MM.1S (cell line): ENCODE measurements at regions not wholly inside any gene's neighbourhood (a gene's known extent, or its start where the extent isn't known, plus 50 kb on each side); places are given as distances from the start of the nearest gene placed in this dataset.

Experiments
- DNase-seq: peaks from one replicate; pipeline ENCODE4 v3.0.0-alpha.2; 2015
- H2AFZ ChIP-seq: fragments of 300-600 bp; sonication (generic); 2 replicates; pipeline ENCODE4 v1.6.0; 2016; ENCODE audit warnings: antibody characterized with exemption, low read length
- H3F3A ChIP-seq: fragments of 300-600 bp; sonication (generic); 2 replicates; pipeline ENCODE4 v1.6.1; 2016; ENCODE audit warnings: mild to moderate bottlenecking, antibody characterized with exemption, low read length, moderate library complexity, mixed read lengths; ENCODE audit not compliant: insufficient read depth
- H3K27ac ChIP-seq: fragments of 300-600 bp; sonication (generic); 2 replicates; pipeline ENCODE4 v1.5.1; 2016; ENCODE audit warnings: mild to moderate bottlenecking, low read length
- H3K27me3 ChIP-seq: fragments of 300-600 bp; sonication (generic); replicated peaks from 2 replicates; pipeline ENCODE4 v1.6.0; 2016; ENCODE audit warnings: low read length; ENCODE audit not compliant: insufficient read depth
- H3K36me3 ChIP-seq: fragments of 300-600 bp; sonication (generic); replicated peaks from 2 replicates; pipeline ENCODE4 v1.6.1; 2016; ENCODE audit warnings: mild to moderate bottlenecking, low read length, mixed read lengths; ENCODE audit not compliant: insufficient read depth
- H3K4me1 ChIP-seq: fragments of 300-600 bp; sonication (generic); 2 replicates; pipeline ENCODE4 v1.6.1; 2016; ENCODE audit warnings: low read length, mixed read lengths
- H3K4me2 ChIP-seq: fragments of 300-600 bp; sonication (generic); 2 replicates; pipeline ENCODE4 v1.6.0; 2016; ENCODE audit warnings: low read depth, low read length
- H3K4me3 ChIP-seq: fragments of 300-600 bp; sonication (generic); 2 replicates; pipeline ENCODE4 v1.5.1; 2016; ENCODE audit warnings: low read length, mixed read lengths
- H3K79me2 ChIP-seq: fragments of 300-600 bp; sonication (generic); 2 replicates; pipeline ENCODE4 v1.6.1; 2016; ENCODE audit warnings: mixed run types, low read length, mixed read lengths
- H3K9ac ChIP-seq: fragments of 300-600 bp; sonication (generic); 2 replicates; pipeline ENCODE4 v1.6.1; 2016; ENCODE audit warnings: low read length, mixed read lengths
- H3K9me2 ChIP-seq: fragments of 300-600 bp; sonication (generic); replicated peaks from 2 replicates; pipeline ENCODE4 v1.6.1; 2016; ENCODE audit warnings: mild to moderate bottlenecking, low read length, mixed read lengths; ENCODE audit not compliant: insufficient read depth
- H3K9me3 ChIP-seq: fragments of 300-600 bp; sonication (generic); replicated peaks from 2 replicates; pipeline ENCODE4 v1.6.1; 2016; ENCODE audit warnings: mild to moderate bottlenecking, low read length, mixed read lengths; ENCODE audit not compliant: insufficient read depth
- H4K20me1 ChIP-seq: fragments of 300-600 bp; sonication (generic); 2 replicates; pipeline ENCODE4 v1.6.1; 2016; ENCODE audit warnings: mild to moderate bottlenecking, low read length, moderate library complexity, mixed read lengths; ENCODE audit not compliant: insufficient read depth
- CTCF ChIP-seq: fragments of 300-600 bp; sonication (generic); IDR thresholded peaks from 2 replicates; pipeline ENCODE4 v1.5.1; 2016; ENCODE audit warnings: antibody characterized with exemption, low read length, mixed read lengths
- EZH2 ChIP-seq: fragments of 300-600 bp; sonication (generic); optimal IDR thresholded peaks from 2 replicates; pipeline ENCODE3; 2017; ENCODE audit warnings: low read depth, mild to moderate bottlenecking, antibody characterized with exemption, low read length, mixed read lengths
- EZH2phosphoT487 ChIP-seq: fragments of 300-600 bp; sonication (generic); IDR thresholded peaks from 2 replicates; pipeline ENCODE4 v1.6.1; 2018; ENCODE audit warnings: antibody characterized with exemption, low read length

- H3K4me3 ChIP-seq, result no peak overlapping the region
- no peaks in the 10 kb centered on the region for H3K4me1 ChIP-seq
- H3K36me3 ChIP-seq, result no peaks in the 10 kb centered on the region
- no peak overlapping the region for H3K27ac ChIP-seq
- H3K9me3 ChIP-seq, result no peaks in the 10 kb centered on the region
- H3K4me2 ChIP-seq, result no peak overlapping the region
- H2AFZ ChIP-seq, result no peak overlapping the region
- DNase-seq, result no peak
- H4K20me1 ChIP-seq, result no peaks in the 10 kb centered on the region
- no peaks in the 10 kb centered on the region for H3K27me3 ChIP-seq
- TF ChIP-seq EZH2phosphoT487 (no peak), CTCF (no peak), EZH2 (no peak)
- H3K79me2 ChIP-seq, result no peaks in the 10 kb centered on the region
- H3K9ac ChIP-seq, result no peak overlapping the region
- H3F3A ChIP-seq, result no peaks in the 10 kb centered on the region
- no peaks in the 10 kb centered on the region for H3K9me2 ChIP-seq
These were observed 1495.5 kb upstream of the DDX18 start for GRCh38 chr2:116319001-116319400.

GRCh38 chr2:116319935-116320334, 1494.6 kb upstream of the DDX18 start:
- H4K20me1 ChIP-seq, result no peaks in the 10 kb centered on the region
- no peaks in the 10 kb centered on the region for H3K9me2 ChIP-seq
- TF ChIP-seq CTCF, result no peak
- H3K79me2 ChIP-seq, result no peaks in the 10 kb centered on the region
- no peaks in the 10 kb centered on the region for H3K4me1 ChIP-seq
- H3K9ac ChIP-seq, result no peak overlapping the region
- H3K36me3 ChIP-seq, result no peaks in the 10 kb centered on the region
- no peak overlapping the region for H3K4me3 ChIP-seq
- no peak overlapping the region for H3K27ac ChIP-seq
- no peaks in the 10 kb centered on the region for H3F3A ChIP-seq
- H2AFZ ChIP-seq, result no peak overlapping the region
- no peaks in the 10 kb centered on the region for H3K27me3 ChIP-seq
- H3K9me3 ChIP-seq, result no peaks in the 10 kb centered on the region
- no peak overlapping the region for H3K4me2 ChIP-seq
- DNase-seq, result no peak

- Histone ChIP-seq H3K4me1 (no peaks in the 10 kb centered on the region), H3K27ac (no peak overlapping the region), H3K9ac (no peak overlapping the region), H3K4me3 (no peak overlapping the region), H3K9me3 (no peaks in the 10 kb centered on the region), H3K36me3 (no peaks in the 10 kb centered on the region), H4K20me1 (no peaks in the 10 kb centered on the region), H3F3A (no peaks in the 10 kb centered on the region), H3K9me2 (no peaks in the 10 kb centered on the region), H3K4me2 (no peak overlapping the region), H3K27me3 (no peaks in the 10 kb centered on the region), H2AFZ (no peak overlapping the region), H3K79me2 (no peaks in the 10 kb centered on the region)
- TF ChIP-seq EZH2phosphoT487, result no peak
- TF ChIP-seq CTCF, result no peak
- TF ChIP-seq EZH2, result no peak
- no peak for DNase-seq
These were observed 1485.2 kb upstream of the DDX18 start for GRCh38 chr2:116329280-116329679.

GRCh38 chr2:116340690-116341089, 1473.8 kb upstream of the DDX18 start:
- Histone ChIP-seq H3K36me3 (no peaks in the 10 kb centered on the region), H3K9ac (no peak overlapping the region), H3K9me3 (no peaks in the 10 kb centered on the region), H3F3A (no peaks in the 10 kb centered on the region), H3K9me2 (no peaks in the 10 kb centered on the region), H3K4me3 (no peak overlapping the region), H3K79me2 (no peaks in the 10 kb centered on the region), H3K27ac (no peak overlapping the region), H3K4me1 (no peaks in the 10 kb centered on the region), H2AFZ (no peak overlapping the region), H3K27me3 (no peaks in the 10 kb centered on the region), H4K20me1 (no peaks in the 10 kb centered on the region), H3K4me2 (no peak overlapping the region)
- no peak for DNase-seq
- no peak for TF ChIP-seq CTCF
- no peak for TF ChIP-seq EZH2
- no peak for TF ChIP-seq EZH2phosphoT487
